Endothelial cell of umbilical vein (primary cell): ENCODE measurements at regions not wholly inside any gene's neighbourhood (a gene's known extent, or its start where the extent isn't known, plus 50 kb on each side); places are given as distances from the start of the nearest gene placed in this dataset.

ENCODE experiments used
- BruUV-seq: library from RNA; stranded (reverse); fragments of 400-500 nt; replicated peaks from 2 replicates; lab custom pipeline; 2021; lab: Mats Ljungman, UMichigan
- CTCF ChIA-PET: fragments of 300-600, 350-600 bp; sonication (Branson Sonifier 250); formaldehyde crosslinking; loops from one replicate; lab custom pipeline; 2021; ENCODE audit warnings: antibody characterized with exemption, inconsistent platforms; lab: Charles Lee
- POLR2A ChIA-PET: fragments of 300-600, 350-600 bp; sonication (Branson Sonifier 250); formaldehyde crosslinking; loops from one replicate; lab custom pipeline; 2021; ENCODE audit warnings: antibody characterized with exemption, inconsistent platforms; lab: Charles Lee
- DNase-seq: peaks from one replicate; pipeline ENCODE4 v3.0.0-alpha.2; 2011; ENCODE audit warnings: low read depth, low spot score
- FAIRE-seq: peaks from 2 replicates; lab custom pipeline; 2011; peaks lifted over from hg19 to GRCh38; lab: Jason Lieb, UNC
- H2AFZ ChIP-seq: 2 replicates; pipeline ENCODE4 v1.6.0; 2012; ENCODE audit warnings: low read depth, low read length, control low read depth, inconsistent platforms
- H3K27ac ChIP-seq: 2 replicates; pipeline ENCODE4 v1.5.1; 2011; ENCODE audit warnings: low read depth, mild to moderate bottlenecking, control low read depth, low read length, moderate library complexity; ENCODE audit not compliant: insufficient read depth
- H3K27me3 ChIP-seq, 2 experiments: 2 replicates each; pipeline versions ENCODE4 v1.6.0 to v1.6.1; 2011; ENCODE audit warnings: low read length in 2 of 2, mixed read lengths in 1 of 2; ENCODE audit not compliant: control insufficient read depth in 2 of 2, insufficient read depth in 2 of 2
- H3K36me3 ChIP-seq, 2 experiments: 2 replicates in 1 of 2; 3 replicates in 1 of 2; pipeline ENCODE4 v1.5.1; 2011; ENCODE audit warnings: low read length in 2 of 2, mild to moderate bottlenecking in 1 of 2, moderate library complexity in 1 of 2; ENCODE audit not compliant: control insufficient read depth in 2 of 2, insufficient read depth in 2 of 2; ENCODE audit errors: extremely low read depth in 1 of 2
- H3K4me1 ChIP-seq: 3 replicates; pipeline ENCODE4 v1.5.1; 2011; ENCODE audit warnings: mild to moderate bottlenecking, low read length; ENCODE audit not compliant: control insufficient read depth, insufficient read depth; ENCODE audit errors: extremely low read depth
- H3K4me2 ChIP-seq: 2 replicates; pipeline ENCODE4 v1.6.1; 2011; ENCODE audit warnings: low read length, control low read depth, mixed read lengths; ENCODE audit not compliant: insufficient read depth
- H3K4me3 ChIP-seq, 3 experiments: fragments of 200-600 bp in 1 of 3; sonication (generic), shearing (Covaris generic) in 1 of 3; replicated peaks in 1 of 3; 2 replicates each; pipeline ENCODE4 v1.5.1; 2011 to 2016; ENCODE audit warnings: control low read depth in 3 of 3, low read length in 3 of 3, mild to moderate bottlenecking in 2 of 3, inconsistent platforms in 1 of 3, low read depth in 1 of 3, moderate library complexity in 1 of 3; ENCODE audit not compliant: insufficient read depth in 1 of 3
- H3K79me2 ChIP-seq: 2 replicates; pipeline ENCODE4 v1.6.0; 2012; ENCODE audit warnings: low read length, inconsistent platforms; ENCODE audit not compliant: control insufficient read depth, insufficient read depth
- H3K9ac ChIP-seq: replicated peaks from 2 replicates; pipeline ENCODE3; 2011; ENCODE audit warnings: low read length, control low read depth; ENCODE audit not compliant: insufficient read depth; ENCODE audit errors: extremely low read depth
- H3K9me1 ChIP-seq: replicated peaks from 3 replicates; pipeline ENCODE4 v1.6.0; 2011; ENCODE audit warnings: mild to moderate bottlenecking, low read length; ENCODE audit not compliant: control insufficient read depth, insufficient read depth; ENCODE audit errors: extremely low read depth
- H3K9me3 ChIP-seq: replicated peaks from 2 replicates; pipeline ENCODE4 v1.5.1; 2012; ENCODE audit warnings: low read length, inconsistent platforms; ENCODE audit not compliant: control insufficient read depth, insufficient read depth
- H4K20me1 ChIP-seq: replicated peaks from 2 replicates; pipeline ENCODE3; 2011; ENCODE audit warnings: mild to moderate bottlenecking, low read length; ENCODE audit not compliant: control insufficient read depth, insufficient read depth; ENCODE audit errors: extremely low read depth
- CTCF ChIP-seq, 2 donors: IDR thresholded peaks; 1 replicate in 1 of 2; 2 replicates in 1 of 2; pipeline ENCODE4 v1.5.1; 2011; ENCODE audit warnings: low read length in 2 of 2, mild to moderate bottlenecking in 2 of 2, moderate library complexity in 2 of 2, control low read depth in 1 of 2, inconsistent platforms in 1 of 2, low read depth in 1 of 2; ENCODE audit not compliant: insufficient read depth in 1 of 2; ENCODE audit errors: extremely low read depth in 1 of 2
- EZH2 ChIP-seq: IDR thresholded peaks from 2 replicates; pipeline ENCODE4 v1.6.1; 2012; ENCODE audit warnings: borderline replicate concordance, low read depth, mild to moderate bottlenecking, moderate library complexity, low read length, inconsistent platforms; ENCODE audit not compliant: severe bottlenecking
- FOS ChIP-seq: IDR thresholded peaks from 2 replicates; pipeline ENCODE4 v1.6.1; 2011; ENCODE audit warnings: mild to moderate bottlenecking, low read length, moderate library complexity, borderline replicate concordance; ENCODE audit not compliant: insufficient read depth
- GATA2 ChIP-seq: IDR thresholded peaks from 2 replicates; pipeline ENCODE4 v1.7.0; 2011; ENCODE audit warnings: low read depth, mild to moderate bottlenecking, moderate library complexity, mixed read lengths, low read length; ENCODE audit not compliant: insufficient read length, insufficient read depth
- JUN ChIP-seq: IDR thresholded peaks from 2 replicates; pipeline ENCODE4 v1.6.1; 2011; ENCODE audit warnings: borderline replicate concordance, low read depth; ENCODE audit not compliant: insufficient read length, insufficient read depth
- MYC ChIP-seq: IDR thresholded peaks from one replicate; pipeline ENCODE4 v1.6.1; 2011; ENCODE audit warnings: mild to moderate bottlenecking, low read depth, low read length
- POLR2A ChIP-seq: IDR thresholded peaks from 2 replicates; pipeline ENCODE4 v1.6.1; 2012; ENCODE audit warnings: low read depth, mild to moderate bottlenecking, control low read depth, low read length
- POLR2AphosphoS5 ChIP-seq: IDR thresholded peaks from 2 replicates; pipeline ENCODE4 v1.6.1; 2012; ENCODE audit warnings: low read depth, mild to moderate bottlenecking, control low read depth, low read length, moderate library complexity; ENCODE audit not compliant: insufficient read depth
- dilution Hi-C: fragments of 300-500 bp; cut with MboI; formaldehyde crosslinking; loops from one replicate; pipeline ENCODE4 v1.15.0; 2019; ENCODE audit warnings: low sequenced_read_pairs; ENCODE audit not compliant: extremely low pct_ligation_motif_present
- intact Hi-C: fragments of 100-400 bp; cut with micrococcal nuclease; formaldehyde crosslinking; loops from one replicate; pipeline ENCODE4 v1.10.0; 2022
- TF ChIP-seq, protein P1 (sequence below): IDR thresholded peaks from 2 replicates; pipeline ENCODE4 v1.6.1; 2011; ENCODE audit not compliant: insufficient read depth, insufficient read length

- FAIRE-seq (no peak), DNase-seq (no peak)
- H3K4me1 ChIP-seq: no peaks in the 10 kb centered on the region
- POLR2A ChIA-PET: no interaction called here
- H3K79me2 ChIP-seq: no peaks in the 10 kb centered on the region
- H3K36me3 ChIP-seq: no peaks in the 10 kb centered on the region
- H3K27me3 ChIP-seq: no peaks in the 10 kb centered on the region
- no peak overlapping the region for H3K4me2 ChIP-seq
- H3K27ac ChIP-seq: no peak overlapping the region
- no peaks in the 10 kb centered on the region for H4K20me1 ChIP-seq
- no TSS peak for BruUV-seq
- H3K4me3 ChIP-seq: no peak overlapping the region
- dilution Hi-C loops (no loop called here), intact Hi-C loops (no loop called here)
- H3K9ac ChIP-seq: no peak overlapping the region
- no peaks in the 10 kb centered on the region for H3K9me1 ChIP-seq
- no peak for TF ChIP-seq JUN
- no peak for TF ChIP-seq EZH2
- TF ChIP-seq, protein P1, sequence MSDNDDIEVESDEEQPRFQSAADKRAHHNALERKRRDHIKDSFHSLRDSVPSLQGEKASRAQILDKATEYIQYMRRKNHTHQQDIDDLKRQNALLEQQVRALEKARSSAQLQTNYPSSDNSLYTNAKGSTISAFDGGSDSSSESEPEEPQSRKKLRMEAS: no peak
- no peak for TF ChIP-seq FOS
- TF ChIP-seq POLR2AphosphoS5: no peak
- TF ChIP-seq POLR2A: no peak
- no peak overlapping the region for H2AFZ ChIP-seq
- H3K9me3 ChIP-seq: no peaks in the 10 kb centered on the region
- CTCF ChIA-PET: interaction anchor here (1.6 kb wide), 1 partner anchor 8 kb away, joined by 3 read pairs; no protein-coding TSS in a partner anchor
Measured at GRCh38 chr6:21294144-21294543, 299.4 kb upstream of the SOX4 start.

DNA sequence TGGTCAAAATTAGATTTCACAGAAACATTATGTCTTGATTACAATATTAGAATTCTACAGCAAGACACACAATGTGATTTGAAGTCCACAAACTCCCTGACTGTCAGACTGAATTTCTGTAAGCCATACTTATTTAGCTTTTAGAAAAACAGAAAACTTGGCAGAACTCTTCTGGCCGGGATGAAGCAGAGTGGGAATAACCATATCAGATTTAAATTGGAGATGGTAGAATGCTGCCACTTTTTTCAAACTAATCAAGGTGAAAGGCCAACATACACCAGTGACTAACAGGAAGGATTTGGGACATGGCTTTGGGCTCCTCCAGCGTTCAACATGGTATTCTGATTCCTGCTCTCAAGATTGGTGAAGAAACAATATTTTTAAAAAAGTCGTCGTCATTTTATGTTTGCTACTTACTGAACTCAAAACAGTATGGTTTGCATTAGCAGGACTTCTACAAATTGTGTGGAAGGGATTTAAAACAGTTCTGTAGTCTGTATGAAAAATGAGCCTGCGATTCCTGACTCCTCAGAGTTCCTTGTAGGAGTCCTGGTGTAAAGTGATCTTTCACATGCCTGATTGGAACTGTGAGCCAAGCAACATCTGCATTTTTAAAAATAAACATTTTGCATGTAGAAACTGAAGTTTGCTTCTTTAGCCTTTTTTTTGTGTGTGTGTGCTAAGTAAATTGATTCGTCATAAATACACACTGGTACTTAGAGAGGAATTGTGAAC, 297.9 kb upstream of the SOX4 start:
- Histone ChIP-seq H3K4me2 (no peak overlapping the region), H3K9ac (no peak overlapping the region), H4K20me1 (no peaks in the 10 kb centered on the region), H3K9me1 (no peaks in the 10 kb centered on the region), H3K27ac (no peak overlapping the region), H3K9me3 (no peaks in the 10 kb centered on the region), H2AFZ (no peak overlapping the region), H3K27me3 (no peaks in the 10 kb centered on the region), H3K36me3 (no peaks in the 10 kb centered on the region), H3K4me1 (no peaks in the 10 kb centered on the region), H3K4me3 (no peak overlapping the region), H3K79me2 (no peaks in the 10 kb centered on the region)
- FAIRE-seq: no peak
- no peak for TF ChIP-seq POLR2AphosphoS5
- no peak for TF ChIP-seq EZH2
- TF ChIP-seq POLR2A: no peak
- no peak for TF ChIP-seq GATA2
- no peak for TF ChIP-seq JUN
- TF ChIP-seq, protein P1: no peak
- TF ChIP-seq CTCF (IDR thresholded peaks at IDR 0.05; ENCODE audit: extremely low read depth in 1 of 2, insufficient read depth in 1 of 2, low read depth in 1 of 2, low read length in 2 of 2): no peak
- no peak for TF ChIP-seq FOS
- no peak for TF ChIP-seq MYC
- CTCF ChIA-PET: no interaction called here
- POLR2A ChIA-PET: no interaction called here
- no TSS peak for BruUV-seq
- no peak for DNase-seq
- dilution Hi-C loops: no loop called here
- intact Hi-C loops: no loop called here
